ENCODE measurements at regions not wholly inside any gene's neighbourhood (a gene's known extent, or its start where the extent isn't known, plus 50 kb on each side); places are given as distances from the start of the nearest gene placed in this dataset.

GRCh38 chr2:16207151-16207550 lies 266.8 kb downstream of the MYCN start:
- Histone ChIP-seq H3K27me3 (ENCODE audit: low read depth) (no peaks in the 10 kb centered on the region), H3K4me3 (no peak overlapping the region), H3K27ac (replicated peaks) (no peak overlapping the region), H3K9me3 (replicated peaks) (no peaks in the 10 kb centered on the region), H3K4me1 (no peaks in the 10 kb centered on the region), H3K36me3 (no peaks in the 10 kb centered on the region)
- intact Hi-C loops (cut with micrococcal nuclease) = no loop called here
- DNase-seq = no peak
- no peak for TF ChIP-seq CTCF (IDR thresholded peaks at IDR 0.05; ENCODE audit: borderline replicate concordance)

DNA sequence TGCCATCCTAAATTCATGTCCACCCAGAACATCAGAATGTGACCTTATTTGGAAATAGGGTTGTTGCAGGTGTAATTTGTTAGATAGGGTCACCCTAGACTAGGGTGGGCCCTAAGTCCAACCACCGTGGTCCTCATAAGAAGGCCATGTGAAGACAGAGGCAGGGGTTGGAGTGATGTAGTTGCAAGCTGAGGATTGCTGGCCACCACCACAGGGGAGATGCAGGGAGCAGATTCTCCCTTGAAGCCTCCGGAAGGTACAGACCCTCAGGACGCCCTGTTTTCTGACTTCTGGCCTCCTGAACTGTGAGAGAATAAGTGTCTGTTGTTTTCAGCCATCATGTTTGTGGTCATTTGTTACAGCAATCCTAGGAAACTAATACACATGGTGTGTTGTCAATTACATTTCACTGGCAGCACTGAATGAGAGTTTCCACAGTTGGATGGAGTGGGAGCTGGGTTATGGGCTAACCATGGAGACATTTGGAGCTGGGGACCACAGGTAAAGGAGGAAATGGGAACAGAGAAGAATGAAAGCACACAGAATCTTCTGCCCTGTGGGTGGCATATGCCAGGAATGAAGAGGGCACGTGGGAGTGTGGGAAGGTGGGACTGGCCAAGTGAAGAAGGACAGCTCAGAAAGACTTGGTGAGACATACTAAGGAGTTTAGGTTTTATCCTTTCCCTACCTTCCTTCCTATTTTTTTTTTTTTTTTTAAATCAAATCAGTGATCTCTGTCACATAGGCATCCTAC lies 266.0 kb downstream of the MYCN start:
- no peaks in the 10 kb centered on the region for H3K9me3 ChIP-seq (replicated peaks)
- no peak overlapping the region for H3K27ac ChIP-seq (replicated peaks)
- no peak for DNase-seq
- no peak overlapping the region for H3K4me3 ChIP-seq
- intact Hi-C loops (cut with micrococcal nuclease) = no loop called here
- no peaks in the 10 kb centered on the region for H3K27me3 ChIP-seq (ENCODE audit: low read depth)
- H3K4me1 ChIP-seq = no peaks in the 10 kb centered on the region
- TF ChIP-seq CTCF (IDR thresholded peaks at IDR 0.05; ENCODE audit: borderline replicate concordance) = no peak
- no peaks in the 10 kb centered on the region for H3K36me3 ChIP-seq

- Histone ChIP-seq H3K4me1 (no peaks in the 10 kb centered on the region), H3K4me3 (no peak overlapping the region), H3K27ac (replicated peaks) (no peak overlapping the region), H3K9me3 (replicated peaks) (no peaks in the 10 kb centered on the region), H3K36me3 (no peaks in the 10 kb centered on the region), H3K27me3 (ENCODE audit: low read depth) (no peaks in the 10 kb centered on the region)
- intact Hi-C loops (cut with micrococcal nuclease) = no loop called here
- TF ChIP-seq CTCF (IDR thresholded peaks at IDR 0.05; ENCODE audit: borderline replicate concordance) = no peak
- DNase-seq = no peak
These were observed 265.3 kb downstream of the MYCN start for GRCh38 chr2:16205631-16206030.

DNA sequence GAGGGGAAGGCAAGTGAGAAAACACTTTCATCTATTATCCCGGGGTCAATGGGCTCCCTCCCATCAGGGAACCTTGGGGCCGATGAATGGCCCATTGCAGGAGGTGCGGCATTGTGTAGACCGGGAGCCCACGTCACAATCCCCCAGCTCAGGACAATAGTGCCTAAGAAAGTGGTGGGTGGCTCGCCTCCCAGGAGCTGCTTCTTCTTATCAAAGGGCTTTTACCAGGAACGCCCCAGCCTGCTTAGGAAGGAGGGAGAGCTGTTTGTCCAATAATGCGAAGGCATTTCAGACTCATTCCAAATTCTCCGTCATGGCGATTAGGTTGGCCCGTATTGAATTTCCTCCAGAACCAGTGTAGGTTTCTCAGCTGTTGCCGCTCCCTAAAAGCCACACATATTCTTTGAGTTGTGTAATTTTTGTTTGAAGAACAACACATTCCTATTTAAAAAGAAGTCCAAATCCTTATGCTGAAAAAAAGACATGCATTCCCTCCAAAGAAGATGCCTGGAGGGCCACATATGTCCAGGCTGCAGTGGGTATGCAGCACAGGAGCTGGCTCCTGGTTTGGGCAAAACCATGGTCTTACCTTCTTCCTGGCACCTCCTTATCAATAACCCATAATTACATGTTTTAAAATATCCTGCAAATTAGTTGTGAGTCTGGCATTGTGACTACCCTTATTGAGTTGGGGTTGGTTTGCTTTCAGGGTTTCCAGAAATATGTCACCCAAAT lies 264.7 kb downstream of the MYCN start:
- intact Hi-C loops (cut with micrococcal nuclease) = no loop called here
- Histone ChIP-seq H3K4me1 (no peaks in the 10 kb centered on the region), H3K27ac (replicated peaks) (no peak overlapping the region), H3K27me3 (ENCODE audit: low read depth) (no peaks in the 10 kb centered on the region), H3K4me3 (no peak overlapping the region), H3K9me3 (replicated peaks) (no peaks in the 10 kb centered on the region), H3K36me3 (no peaks in the 10 kb centered on the region)
- no peak for DNase-seq
- TF ChIP-seq CTCF (IDR thresholded peaks at IDR 0.05; ENCODE audit: borderline replicate concordance) = no peak

DNA sequence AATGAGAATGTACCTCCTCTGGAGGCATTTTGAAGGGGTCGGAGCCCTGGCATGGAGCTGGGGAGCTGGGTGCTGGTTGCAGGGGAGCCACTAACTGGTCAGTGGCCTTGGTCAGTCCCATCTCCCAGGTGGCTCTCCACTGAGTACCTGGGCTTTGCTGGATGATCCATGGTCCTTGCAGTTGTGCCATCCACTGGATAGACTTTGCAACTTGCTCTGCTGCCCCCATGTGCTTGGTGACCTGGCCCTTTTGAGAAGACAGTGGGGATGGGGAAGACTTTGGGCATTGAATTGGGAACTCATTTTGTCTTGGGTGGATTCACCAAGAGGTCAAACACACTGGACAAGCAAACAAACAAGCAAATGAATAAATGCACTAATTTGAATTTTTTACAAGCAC lies 263.9 kb downstream of the MYCN start:
- intact Hi-C loops (cut with micrococcal nuclease) = no loop called here
- no peaks in the 10 kb centered on the region for H3K36me3 ChIP-seq
- H3K4me3 ChIP-seq = no peak overlapping the region
- H3K27me3 ChIP-seq (ENCODE audit: low read depth) = no peaks in the 10 kb centered on the region
- no peaks in the 10 kb centered on the region for H3K4me1 ChIP-seq
- no peak for TF ChIP-seq CTCF (IDR thresholded peaks at IDR 0.05; ENCODE audit: borderline replicate concordance)
- no peaks in the 10 kb centered on the region for H3K9me3 ChIP-seq (replicated peaks)
- DNase-seq = no peak
- no peak overlapping the region for H3K27ac ChIP-seq (replicated peaks)

Data from left ventricle myocardium inferior (tissue), 1 donor.